Nephron (organoid): ENCODE measurements at regions not wholly inside any gene's neighbourhood (a gene's known extent, or its start where the extent isn't known, plus 50 kb on each side); places are given as distances from the start of the nearest gene placed in this dataset.

Source experiments
- H3K27ac Mint-ChIP-seq, 3 experiments: 2 replicates each; pipeline ENCODE4 v1.8.0; 2020; ENCODE audit warnings: mixed read lengths in 3 of 3, mild to moderate bottlenecking in 2 of 3, moderate library complexity in 1 of 3
- H3K27me3 Mint-ChIP-seq: 2 replicates; pipeline ENCODE4 v1.8.0; 2021; ENCODE audit warnings: low read depth, mild to moderate bottlenecking, moderate library complexity, mixed read lengths
- H3K36me3 Mint-ChIP-seq: 2 replicates; pipeline ENCODE4 v1.8.0; 2020; ENCODE audit warnings: low read depth, mixed read lengths
- H3K4me1 Mint-ChIP-seq: 2 replicates; pipeline ENCODE4 v1.8.0; 2020; ENCODE audit warnings: mixed read lengths
- H3K4me3 Mint-ChIP-seq, 3 experiments: 2 replicates each; pipeline ENCODE4 v1.8.0; 2020; ENCODE audit warnings: mild to moderate bottlenecking in 3 of 3, mixed read lengths in 3 of 3, moderate library complexity in 2 of 3
- H3K9me3 Mint-ChIP-seq: 2 replicates; pipeline ENCODE4 v1.8.0; 2020; ENCODE audit warnings: mixed read lengths
- CTCF ChIP-seq, 3 experiments: fragments of 200-600 bp; sonication (generic); IDR thresholded peaks; one replicate each; pipeline ENCODE4 v1.5.0; 2021; ENCODE audit warnings: antibody characterized with exemption in 3 of 3; ENCODE audit not compliant: unreplicated experiment in 3 of 3

GRCh38 chr1:38375035-38375434 is 328.4 kb upstream of the POU3F1 start:
- peaks cover 3% of the 10 kb centered on the region for H3K27me3 Mint-ChIP-seq
- H3K4me1 Mint-ChIP-seq: no peaks in the 10 kb centered on the region

GRCh38 chr1:38371505-38371844 is 324.9 kb upstream of the POU3F1 start:
- H3K27ac Mint-ChIP-seq: no peak overlapping the region
- H3K4me3 Mint-ChIP-seq: no peak overlapping the region
- H3K9me3 Mint-ChIP-seq: peaks cover 20% of the 10 kb centered on the region
- H3K36me3 Mint-ChIP-seq: no peaks in the 10 kb centered on the region
- H3K4me1 Mint-ChIP-seq: no peaks in the 10 kb centered on the region
- H3K27me3 Mint-ChIP-seq: peaks cover 10% of the 10 kb centered on the region
- no peak for TF ChIP-seq CTCF (IDR thresholded peaks at IDR 0.05; ENCODE audit: unreplicated experiment in 3 of 3)

More at GRCh38 chr1:38375035-38375434, 328.4 kb upstream of the POU3F1 start:
- TF ChIP-seq CTCF (IDR thresholded peaks at IDR 0.05; ENCODE audit: unreplicated experiment in 3 of 3): no peak
- no peak overlapping the region for H3K27ac Mint-ChIP-seq
- no peaks in the 10 kb centered on the region for H3K36me3 Mint-ChIP-seq
- H3K4me3 Mint-ChIP-seq: no peak overlapping the region
- H3K9me3 Mint-ChIP-seq: peaks cover 20% of the 10 kb centered on the region

GRCh38 chr1:38370716-38371504 is 324.3 kb upstream of the POU3F1 start:
- H3K27me3 Mint-ChIP-seq: peaks cover 10% of the 10 kb centered on the region
- TF ChIP-seq CTCF (IDR thresholded peaks at IDR 0.05; ENCODE audit: unreplicated experiment in 3 of 3): no peak
- H3K4me1 Mint-ChIP-seq: no peaks in the 10 kb centered on the region
- H3K4me3 Mint-ChIP-seq: no peak overlapping the region
- no peak overlapping the region for H3K27ac Mint-ChIP-seq
- H3K36me3 Mint-ChIP-seq: no peaks in the 10 kb centered on the region
- H3K9me3 Mint-ChIP-seq: peaks cover 20% of the 10 kb centered on the region

GRCh38 chr1:38365242-38365641 is 318.6 kb upstream of the POU3F1 start:
- TF ChIP-seq CTCF (IDR thresholded peaks at IDR 0.05; ENCODE audit: unreplicated experiment in 3 of 3): no peak
- no peaks in the 10 kb centered on the region for H3K4me1 Mint-ChIP-seq
- peaks cover 15% of the 10 kb centered on the region for H3K27me3 Mint-ChIP-seq
- no peaks in the 10 kb centered on the region for H3K36me3 Mint-ChIP-seq
- peaks cover 2% of the 10 kb centered on the region for H3K9me3 Mint-ChIP-seq
- H3K4me3 Mint-ChIP-seq: no peak overlapping the region
- no peak overlapping the region for H3K27ac Mint-ChIP-seq

- TF ChIP-seq CTCF (IDR thresholded peaks at IDR 0.05; ENCODE audit: unreplicated experiment in 3 of 3): no peak
- peaks cover 6% of the 10 kb centered on the region for H3K9me3 Mint-ChIP-seq
- H3K27me3 Mint-ChIP-seq: peaks cover 6% of the 10 kb centered on the region
- H3K27ac Mint-ChIP-seq: no peak overlapping the region
- no peaks in the 10 kb centered on the region for H3K36me3 Mint-ChIP-seq
- H3K4me1 Mint-ChIP-seq: no peaks in the 10 kb centered on the region
- no peak overlapping the region for H3K4me3 Mint-ChIP-seq
Observed at GRCh38 chr1:38361566-38361965, 315.0 kb upstream of the POU3F1 start.

- H3K4me3 Mint-ChIP-seq: no peak overlapping the region
- peaks cover 6% of the 10 kb centered on the region for H3K9me3 Mint-ChIP-seq
- peaks cover 5% of the 10 kb centered on the region for H3K27me3 Mint-ChIP-seq
- no peaks in the 10 kb centered on the region for H3K36me3 Mint-ChIP-seq
- H3K27ac Mint-ChIP-seq: no peak overlapping the region
- H3K4me1 Mint-ChIP-seq: no peaks in the 10 kb centered on the region
- TF ChIP-seq CTCF (IDR thresholded peaks at IDR 0.05; ENCODE audit: unreplicated experiment in 3 of 3): no peak
Observed at GRCh38 chr1:38360807-38361206, 314.2 kb upstream of the POU3F1 start.
